Astrocyte (in vitro differentiated cells and primary cell): ENCODE measurements at regions not wholly inside any gene's neighbourhood (a gene's known extent, or its start where the extent isn't known, plus 50 kb on each side); places are given as distances from the start of the nearest gene placed in this dataset.

Experiments used
- DNase-seq: peaks from one replicate; pipeline ENCODE4 v3.0.0-alpha.2; 2010; ENCODE audit warnings: low read depth
- FAIRE-seq: peaks from 2 replicates; lab custom pipeline; 2011; peaks lifted over from hg19 to GRCh38; lab: Jason Lieb, UNC
- H2AFZ ChIP-seq: 2 replicates; pipeline ENCODE4 v1.6.0; 2012; ENCODE audit warnings: low read depth, low read length, inconsistent platforms
- H3K27ac ChIP-seq: 2 replicates; pipeline ENCODE4 v1.5.1; 2011; ENCODE audit warnings: low read depth, low read length, inconsistent platforms
- H3K27me3 ChIP-seq: 2 replicates; pipeline ENCODE4 v1.6.0; 2011; ENCODE audit warnings: low read length, inconsistent platforms; ENCODE audit not compliant: insufficient read depth
- H3K36me3 ChIP-seq: 2 replicates; pipeline ENCODE4 v1.5.1; 2011; ENCODE audit warnings: low read length, inconsistent platforms; ENCODE audit not compliant: insufficient read depth
- H3K4me1 ChIP-seq: 2 replicates; pipeline ENCODE4 v1.5.1; 2011; ENCODE audit warnings: low read length, inconsistent platforms; ENCODE audit not compliant: insufficient read depth
- H3K4me2 ChIP-seq: 2 replicates; pipeline ENCODE4 v1.6.0; 2012; ENCODE audit warnings: low read length, inconsistent platforms
- H3K4me3 ChIP-seq: 2 replicates; pipeline ENCODE4 v1.5.1; 2011; ENCODE audit warnings: low read depth, mild to moderate bottlenecking, low read length, inconsistent platforms; ENCODE audit not compliant: insufficient read depth
- H3K79me2 ChIP-seq: 2 replicates; pipeline ENCODE4 v1.6.0; 2012; ENCODE audit warnings: mild to moderate bottlenecking, low read length, inconsistent platforms; ENCODE audit not compliant: insufficient read depth
- H3K9ac ChIP-seq: 2 replicates; pipeline ENCODE4 v1.6.0; 2012; ENCODE audit warnings: mild to moderate bottlenecking, low read length, inconsistent platforms
- H3K9me3 ChIP-seq: 2 replicates; pipeline ENCODE4 v1.5.1; 2012; ENCODE audit warnings: low read depth, mild to moderate bottlenecking, low read length, inconsistent platforms; ENCODE audit not compliant: insufficient read depth
- H4K20me1 ChIP-seq: 2 replicates; pipeline ENCODE4 v1.6.0; 2012; ENCODE audit warnings: low read length, inconsistent platforms; ENCODE audit not compliant: insufficient read depth
- H3K27ac Mint-ChIP-seq: one replicate; pipeline ENCODE4 v1.8.0; 2021; ENCODE audit warnings: mild to moderate bottlenecking, mixed read lengths; ENCODE audit not compliant: unreplicated experiment
- H3K27me3 Mint-ChIP-seq: one replicate; pipeline ENCODE4 v1.8.0; 2021; ENCODE audit warnings: low read depth, mixed read lengths; ENCODE audit not compliant: unreplicated experiment
- H3K36me3 Mint-ChIP-seq: one replicate; pipeline ENCODE4 v1.8.0; 2021; ENCODE audit warnings: low read depth, mixed read lengths; ENCODE audit not compliant: unreplicated experiment
- H3K4me1 Mint-ChIP-seq: one replicate; pipeline ENCODE4 v1.8.0; 2021; ENCODE audit warnings: low read depth, mixed read lengths; ENCODE audit not compliant: unreplicated experiment
- H3K4me3 Mint-ChIP-seq: one replicate; pipeline ENCODE4 v1.8.0; 2021; ENCODE audit warnings: mild to moderate bottlenecking, moderate library complexity, mixed read lengths; ENCODE audit not compliant: unreplicated experiment
- H3K9me3 Mint-ChIP-seq: one replicate; pipeline ENCODE4 v1.8.0; 2021; ENCODE audit warnings: mild to moderate bottlenecking, mixed read lengths; ENCODE audit not compliant: unreplicated experiment
- EZH2 ChIP-seq: IDR thresholded peaks from 2 replicates; pipeline ENCODE4 v1.6.1; 2012; ENCODE audit warnings: mild to moderate bottlenecking, low read length, inconsistent platforms; ENCODE audit not compliant: insufficient read depth
- TF ChIP-seq, protein P1 (sequence below): IDR thresholded peaks from 2 replicates; pipeline ENCODE4 v1.5.1; 2011; ENCODE audit warnings: low read depth, mild to moderate bottlenecking, inconsistent platforms, low read length, moderate library complexity; ENCODE audit not compliant: insufficient read depth

DNA sequence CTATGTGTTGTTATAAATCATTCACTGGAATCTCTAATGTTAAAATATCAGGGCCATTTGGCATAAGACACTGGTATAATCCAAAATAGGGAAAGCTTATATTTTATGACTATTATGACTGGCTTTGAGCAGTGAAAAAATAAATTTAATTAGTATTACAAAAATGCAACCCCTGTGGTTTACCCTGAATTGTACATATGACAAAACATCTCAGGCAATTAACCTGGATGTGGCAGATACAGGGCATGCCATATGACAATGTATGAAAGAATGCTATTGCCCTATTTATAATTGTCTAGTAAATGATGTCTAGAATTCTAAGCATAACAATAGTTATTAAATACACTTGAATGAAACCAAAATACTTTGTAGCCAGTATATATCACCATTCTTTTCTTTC, 532.5 kb upstream of the ADGRL4 start:
- no peaks in the 10 kb centered on the region for H3K36me3 ChIP-seq
- FAIRE-seq (no peak), DNase-seq (peak; percentile 16)
- no peaks in the 10 kb centered on the region for H4K20me1 ChIP-seq
- no peak overlapping the region for H3K4me3 ChIP-seq
- no peak overlapping the region for H3K4me2 ChIP-seq
- H2AFZ ChIP-seq: no peak overlapping the region
- no peak overlapping the region for H3K4me3 Mint-ChIP-seq
- H3K27me3 ChIP-seq: no peaks in the 10 kb centered on the region
- H3K4me1 Mint-ChIP-seq: no peaks in the 10 kb centered on the region
- H3K27me3 Mint-ChIP-seq: no peaks in the 10 kb centered on the region
- H3K36me3 Mint-ChIP-seq: no peaks in the 10 kb centered on the region
- TF ChIP-seq, protein P1, sequence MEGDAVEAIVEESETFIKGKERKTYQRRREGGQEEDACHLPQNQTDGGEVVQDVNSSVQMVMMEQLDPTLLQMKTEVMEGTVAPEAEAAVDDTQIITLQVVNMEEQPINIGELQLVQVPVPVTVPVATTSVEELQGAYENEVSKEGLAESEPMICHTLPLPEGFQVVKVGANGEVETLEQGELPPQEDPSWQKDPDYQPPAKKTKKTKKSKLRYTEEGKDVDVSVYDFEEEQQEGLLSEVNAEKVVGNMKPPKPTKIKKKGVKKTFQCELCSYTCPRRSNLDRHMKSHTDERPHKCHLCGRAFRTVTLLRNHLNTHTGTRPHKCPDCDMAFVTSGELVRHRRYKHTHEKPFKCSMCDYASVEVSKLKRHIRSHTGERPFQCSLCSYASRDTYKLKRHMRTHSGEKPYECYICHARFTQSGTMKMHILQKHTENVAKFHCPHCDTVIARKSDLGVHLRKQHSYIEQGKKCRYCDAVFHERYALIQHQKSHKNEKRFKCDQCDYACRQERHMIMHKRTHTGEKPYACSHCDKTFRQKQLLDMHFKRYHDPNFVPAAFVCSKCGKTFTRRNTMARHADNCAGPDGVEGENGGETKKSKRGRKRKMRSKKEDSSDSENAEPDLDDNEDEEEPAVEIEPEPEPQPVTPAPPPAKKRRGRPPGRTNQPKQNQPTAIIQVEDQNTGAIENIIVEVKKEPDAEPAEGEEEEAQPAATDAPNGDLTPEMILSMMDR: no peak
- no peak for TF ChIP-seq EZH2
- H3K27ac ChIP-seq: no peak overlapping the region
- H3K4me1 ChIP-seq: no peaks in the 10 kb centered on the region
- H3K9me3 ChIP-seq: no peaks in the 10 kb centered on the region
- H3K9ac ChIP-seq: no peak overlapping the region
- H3K27ac Mint-ChIP-seq: no peak overlapping the region
- H3K9me3 Mint-ChIP-seq: no peaks in the 10 kb centered on the region
- no peaks in the 10 kb centered on the region for H3K79me2 ChIP-seq

DNA sequence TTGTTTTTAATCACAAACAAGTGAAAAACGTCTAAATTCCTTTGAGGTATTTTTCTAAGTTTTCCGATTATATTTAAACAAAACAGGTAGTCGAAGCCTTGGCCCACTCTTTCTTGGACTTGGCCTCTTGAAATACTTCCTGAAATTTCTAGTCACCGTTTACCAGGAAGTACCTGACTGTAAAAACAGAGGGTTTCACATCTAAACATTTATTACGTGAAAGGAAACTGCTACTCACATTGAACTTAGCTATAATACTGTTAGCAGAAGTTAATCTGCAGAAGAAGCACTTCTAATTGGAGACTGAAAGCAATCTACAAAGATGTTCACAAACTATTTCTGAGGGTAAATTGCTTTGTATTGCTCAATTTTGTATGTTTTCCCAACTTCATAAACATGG, 526.0 kb upstream of the ADGRL4 start:
- Histone ChIP-seq H2AFZ (no peak overlapping the region), H3K79me2 (no peaks in the 10 kb centered on the region), H3K4me2 (no peak overlapping the region), H3K27me3 (no peaks in the 10 kb centered on the region), H3K27ac (no peak overlapping the region), H4K20me1 (no peaks in the 10 kb centered on the region), H3K36me3 (no peaks in the 10 kb centered on the region), H3K9ac (no peak overlapping the region), H3K4me3 (no peak overlapping the region), H3K4me1 (no peaks in the 10 kb centered on the region), H3K9me3 (no peaks in the 10 kb centered on the region)
- Mint-ChIP-seq H3K27ac (no peak overlapping the region), H3K36me3 (no peaks in the 10 kb centered on the region), H3K27me3 (no peaks in the 10 kb centered on the region), H3K4me3 (no peak overlapping the region), H3K9me3 (no peaks in the 10 kb centered on the region), H3K4me1 (no peaks in the 10 kb centered on the region)
- no peak for DNase-seq
- TF ChIP-seq, protein P1: no peak
- TF ChIP-seq EZH2: no peak
- no peak for FAIRE-seq

DNA sequence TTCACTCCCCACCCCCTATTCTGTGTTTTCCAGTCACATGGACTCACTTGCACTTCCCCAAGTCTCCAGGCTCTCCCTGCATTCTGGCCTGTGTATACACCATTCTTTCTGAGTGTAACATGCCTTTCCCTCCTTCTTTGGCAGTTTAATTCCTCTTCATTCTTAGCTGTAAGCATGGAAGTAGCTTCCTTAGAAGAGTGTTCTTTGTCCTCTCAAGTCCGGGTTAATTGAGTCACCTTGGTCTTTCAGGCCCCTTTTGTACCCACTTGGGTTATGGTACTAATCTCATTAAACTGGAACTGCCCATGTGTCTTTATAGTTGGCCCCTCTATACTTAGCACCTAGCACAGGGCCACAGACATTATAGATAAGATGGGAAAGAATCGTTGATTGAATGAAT, 525.3 kb upstream of the ADGRL4 start:
- no peaks in the 10 kb centered on the region for H3K36me3 ChIP-seq
- Mint-ChIP-seq H3K9me3 (no peaks in the 10 kb centered on the region), H3K4me1 (no peaks in the 10 kb centered on the region), H3K4me3 (no peak overlapping the region), H3K36me3 (no peaks in the 10 kb centered on the region), H3K27me3 (no peaks in the 10 kb centered on the region), H3K27ac (no peak overlapping the region)
- no peaks in the 10 kb centered on the region for H3K27me3 ChIP-seq
- no peak overlapping the region for H3K4me2 ChIP-seq
- H3K9ac ChIP-seq: no peak overlapping the region
- H3K4me1 ChIP-seq: no peaks in the 10 kb centered on the region
- H3K4me3 ChIP-seq: no peak overlapping the region
- H3K27ac ChIP-seq: no peak overlapping the region
- no peak for DNase-seq
- H2AFZ ChIP-seq: no peak overlapping the region
- FAIRE-seq: no peak
- H3K79me2 ChIP-seq: no peaks in the 10 kb centered on the region
- no peaks in the 10 kb centered on the region for H3K9me3 ChIP-seq
- TF ChIP-seq, protein P1: no peak
- no peak for TF ChIP-seq EZH2
- no peaks in the 10 kb centered on the region for H4K20me1 ChIP-seq
